HEK293 (cell line): ENCODE measurements at regions not wholly inside any gene's neighbourhood (a gene's known extent, or its start where the extent isn't known, plus 50 kb on each side); places are given as distances from the start of the nearest gene placed in this dataset.
A peak's percentile ranks its signal among the peaks of the same experiment; 100 is the strongest.

Experiments used
- CTCF ChIA-PET: fragments of 350-600 bp; formaldehyde crosslinking; extraction: SDS; loops from one replicate; lab custom pipeline; 2021; ENCODE audit warnings: antibody characterized with exemption; lab: Yijun Ruan, JAX
- POLR2A ChIA-PET: fragments of 300-600 bp; formaldehyde crosslinking; extraction: SDS; loops from one replicate; lab custom pipeline; 2020; ENCODE audit warnings: antibody characterized with exemption, inconsistent platforms; lab: Yijun Ruan, JAX
- H3K27ac ChIP-seq: fragments of 200-500 bp; sonication (Bioruptor generic); 2 replicates; pipeline ENCODE4 v1.5.1; 2014; ENCODE audit warnings: low read depth, low read length, control low read depth, inconsistent platforms; ENCODE audit errors: extremely low read depth
- H3K36me3 ChIP-seq, 2 experiments: fragments of 200-500 bp in 1 of 2; sonication (Bioruptor generic) in 1 of 2; 1 replicate in 1 of 2; 2 replicates in 1 of 2; pipeline ENCODE4 v1.5.1; 2014 to 2017; ENCODE audit warnings: inconsistent platforms in 2 of 2, low read length in 2 of 2; ENCODE audit not compliant: control insufficient read depth in 2 of 2, insufficient read depth in 1 of 2
- H3K4me1 ChIP-seq: fragments of 200-500 bp; sonication (Bioruptor generic); 2 replicates; pipeline ENCODE4 v1.5.1; 2014; ENCODE audit warnings: mild to moderate bottlenecking, low read length, inconsistent platforms; ENCODE audit not compliant: control insufficient read depth, insufficient read depth
- H3K4me3 ChIP-seq: 2 replicates; pipeline ENCODE4 v1.5.1; 2011; ENCODE audit warnings: low read depth, mild to moderate bottlenecking, control low read depth, low read length, moderate library complexity
- H3K9me3 ChIP-seq: fragments of 200-500 bp; sonication (Bioruptor generic); 2 replicates; pipeline ENCODE4 v1.5.1; 2014; ENCODE audit warnings: low read depth, low read length, inconsistent platforms; ENCODE audit not compliant: control insufficient read depth, insufficient read depth
- BCL11B ChIP-seq: fragments of 450-650 bp; formaldehyde crosslinking; IDR thresholded peaks from 2 replicates; pipeline ENCODE4 v1.5.1; 2016; ENCODE audit warnings: low read depth, missing biosample characterization, missing genetic modification characterization
- GLIS2 ChIP-seq: fragments of 450-650 bp; formaldehyde crosslinking; IDR thresholded peaks from 2 replicates; pipeline ENCODE4 v1.5.1; 2016; ENCODE audit warnings: missing biosample characterization, missing genetic modification characterization
- IKZF3 ChIP-seq: fragments of 450-650 bp; IDR thresholded peaks from 2 replicates; pipeline ENCODE4 v1.5.0; 2018; ENCODE audit warnings: missing biosample characterization, mild to moderate bottlenecking, missing genetic modification characterization, moderate library complexity
- TRIM28 ChIP-seq: IDR thresholded peaks from 2 replicates; pipeline ENCODE4 v1.6.1; 2011; ENCODE audit warnings: low read length, control low read depth, borderline replicate concordance
- ZBTB21 ChIP-seq: fragments of 450-650 bp; formaldehyde crosslinking; IDR thresholded peaks from 2 replicates; pipeline ENCODE4 v1.5.1; 2017; ENCODE audit warnings: missing biosample characterization, missing genetic modification characterization
- ZNF112 ChIP-seq: fragments of 450-650 bp; formaldehyde crosslinking; IDR thresholded peaks from 2 replicates; pipeline ENCODE4 v1.5.0; 2017; ENCODE audit warnings: missing biosample characterization, missing genetic modification characterization
- ZNF132 ChIP-seq: fragments of 450-650 bp; formaldehyde crosslinking; IDR thresholded peaks from 2 replicates; pipeline ENCODE4 v1.5.1; 2017; ENCODE audit warnings: missing biosample characterization, missing genetic modification characterization, borderline replicate concordance
- ZNF184 ChIP-seq: fragments of 450-650 bp; IDR thresholded peaks from 2 replicates; pipeline ENCODE4 v1.5.1; 2018; ENCODE audit warnings: missing biosample characterization, mild to moderate bottlenecking, missing genetic modification characterization
- ZNF239 ChIP-seq: fragments of 450-650 bp; formaldehyde crosslinking; IDR thresholded peaks from 2 replicates; pipeline ENCODE4 v1.5.1; 2016; ENCODE audit warnings: missing biosample characterization, missing genetic modification characterization
- ZNF335 ChIP-seq: fragments of 450-650 bp; formaldehyde crosslinking; conservative IDR thresholded peaks from 2 replicates; pipeline ENCODE4 v1.5.1; 2016; ENCODE audit warnings: missing biosample characterization, missing genetic modification characterization
- ZNF398 ChIP-seq: fragments of 450-650 bp; formaldehyde crosslinking; IDR thresholded peaks from 2 replicates; pipeline ENCODE4 v1.5.1; 2017; ENCODE audit warnings: missing biosample characterization, missing genetic modification characterization
- ZNF423 ChIP-seq: fragments of 450-650 bp; formaldehyde crosslinking; IDR thresholded peaks from 2 replicates; pipeline ENCODE4 v1.5.1; 2016; ENCODE audit warnings: missing biosample characterization, missing genetic modification characterization
- ZNF449 ChIP-seq: fragments of 450-650 bp; formaldehyde crosslinking; IDR thresholded peaks from 2 replicates; pipeline ENCODE4 v1.5.1; 2017; ENCODE audit warnings: missing biosample characterization, mild to moderate bottlenecking, missing genetic modification characterization, moderate library complexity
- ZNF623 ChIP-seq: fragments of 450-650 bp; formaldehyde crosslinking; IDR thresholded peaks from 2 replicates; pipeline ENCODE4 v1.5.1; 2016; ENCODE audit warnings: missing biosample characterization, missing genetic modification characterization
- ZNF639 ChIP-seq: fragments of 450-650 bp; formaldehyde crosslinking; IDR thresholded peaks from 2 replicates; pipeline ENCODE4 v1.5.1; 2016; ENCODE audit warnings: missing biosample characterization, missing genetic modification characterization
- ZNF658 ChIP-seq: fragments of 450-650 bp; formaldehyde crosslinking; IDR thresholded peaks from 2 replicates; pipeline ENCODE4; 2016; ENCODE audit warnings: missing biosample characterization, missing genetic modification characterization
- ZNF792 ChIP-seq: fragments of 450-650 bp; formaldehyde crosslinking; IDR thresholded peaks from 2 replicates; pipeline ENCODE4 v1.5.1; 2016; ENCODE audit warnings: missing biosample characterization, missing genetic modification characterization
- TF ChIP-seq, protein P1 (sequence below): fragments of 450-650 bp; formaldehyde crosslinking; IDR thresholded peaks from 2 replicates; pipeline ENCODE4; 2016; ENCODE audit warnings: missing biosample characterization, missing genetic modification characterization
- TF ChIP-seq, protein P2 (sequence below): fragments of 450-650 bp; formaldehyde crosslinking; IDR thresholded peaks from 2 replicates; pipeline ENCODE4 v1.5.1; 2016; ENCODE audit warnings: missing biosample characterization, missing genetic modification characterization

DNA sequence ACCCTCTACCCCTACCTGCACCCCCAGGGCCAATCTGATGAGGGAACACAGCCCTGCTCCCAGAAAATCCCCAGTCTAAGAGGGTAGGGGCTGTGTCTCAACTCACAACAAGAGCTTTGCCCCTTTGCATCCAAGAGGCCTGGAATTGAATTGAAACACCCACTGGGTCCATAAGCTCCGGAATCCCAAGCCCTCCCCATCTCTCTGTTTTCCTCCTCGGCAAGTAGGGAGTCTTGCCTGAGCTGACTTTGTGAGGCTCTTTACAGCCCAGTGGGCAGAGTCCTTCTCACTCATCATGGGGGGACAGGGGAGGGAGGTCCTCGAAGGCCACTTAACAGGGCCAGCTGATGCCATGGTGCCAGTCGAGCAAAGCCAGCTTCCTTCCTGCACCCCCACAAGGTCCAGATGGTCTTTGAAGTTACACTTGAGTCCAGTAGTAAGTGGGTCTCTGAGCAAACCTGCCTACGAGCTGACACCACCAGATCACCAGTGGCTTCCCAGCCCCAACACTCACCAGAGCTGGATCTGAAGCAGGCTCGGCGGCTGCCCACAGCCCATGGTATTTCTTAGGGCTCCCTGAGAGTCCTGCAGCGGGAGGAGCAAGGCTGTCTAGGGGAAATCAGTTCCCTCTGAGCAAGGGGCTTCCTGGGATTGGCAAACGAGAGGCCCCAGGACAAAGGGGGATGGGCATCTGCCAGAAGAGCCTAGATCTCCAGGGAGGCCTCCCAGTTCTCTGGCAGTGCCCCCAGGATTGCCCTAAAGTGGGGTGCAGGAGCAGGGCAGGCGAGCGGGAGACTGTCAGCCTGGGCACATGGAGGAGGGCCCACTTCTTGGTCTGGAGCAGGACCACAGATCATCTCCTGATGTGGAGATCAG, 144.5 kb downstream of the VEGFA start:
- no peak for TF ChIP-seq ZNF423 (tag by site-specific recombination)
- TF ChIP-seq ZNF239 (tag by site-specific recombination), result no peak
- TF ChIP-seq, protein P1, sequence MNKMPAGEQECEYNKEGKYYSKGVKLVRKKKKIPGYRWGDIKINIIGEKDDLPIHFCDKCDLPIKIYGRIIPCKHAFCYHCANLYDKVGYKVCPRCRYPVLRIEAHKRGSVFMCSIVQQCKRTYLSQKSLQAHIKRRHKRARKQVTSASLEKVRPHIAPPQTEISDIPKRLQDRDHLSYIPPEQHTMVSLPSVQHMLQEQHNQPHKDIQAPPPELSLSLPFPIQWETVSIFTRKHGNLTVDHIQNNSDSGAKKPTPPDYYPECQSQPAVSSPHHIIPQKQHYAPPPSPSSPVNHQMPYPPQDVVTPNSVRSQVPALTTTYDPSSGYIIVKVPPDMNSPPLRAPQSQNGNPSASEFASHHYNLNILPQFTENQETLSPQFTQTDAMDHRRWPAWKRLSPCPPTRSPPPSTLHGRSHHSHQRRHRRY, result no peak
- no peak for TF ChIP-seq ZNF658 (tag by site-specific recombination)
- no peak for TF ChIP-seq BCL11B (tag by site-specific recombination)
- no peak for TF ChIP-seq ZNF623 (tag by site-specific recombination)
- no peak for TF ChIP-seq ZNF449 (tag by site-specific recombination)
- H3K4me1 ChIP-seq, result no peaks in the 10 kb centered on the region
- H3K9me3 ChIP-seq, result no peaks in the 10 kb centered on the region
- H3K36me3 ChIP-seq, result no peaks in the 10 kb centered on the region
- POLR2A ChIA-PET, result interaction anchor here (1.1 kb wide), 1 partner anchor 17 kb away, joined by 3 read pairs; no protein-coding TSS in a partner anchor
- no peak overlapping the region for H3K27ac ChIP-seq
- CTCF ChIA-PET, result interaction anchor here (0.9 to 1.5 kb wide), 3 partner anchors 77 to 160 kb away, joined by 3 to 8 read pairs (median 4); no protein-coding TSS in a partner anchor
- no peak overlapping the region for H3K4me3 ChIP-seq

DNA sequence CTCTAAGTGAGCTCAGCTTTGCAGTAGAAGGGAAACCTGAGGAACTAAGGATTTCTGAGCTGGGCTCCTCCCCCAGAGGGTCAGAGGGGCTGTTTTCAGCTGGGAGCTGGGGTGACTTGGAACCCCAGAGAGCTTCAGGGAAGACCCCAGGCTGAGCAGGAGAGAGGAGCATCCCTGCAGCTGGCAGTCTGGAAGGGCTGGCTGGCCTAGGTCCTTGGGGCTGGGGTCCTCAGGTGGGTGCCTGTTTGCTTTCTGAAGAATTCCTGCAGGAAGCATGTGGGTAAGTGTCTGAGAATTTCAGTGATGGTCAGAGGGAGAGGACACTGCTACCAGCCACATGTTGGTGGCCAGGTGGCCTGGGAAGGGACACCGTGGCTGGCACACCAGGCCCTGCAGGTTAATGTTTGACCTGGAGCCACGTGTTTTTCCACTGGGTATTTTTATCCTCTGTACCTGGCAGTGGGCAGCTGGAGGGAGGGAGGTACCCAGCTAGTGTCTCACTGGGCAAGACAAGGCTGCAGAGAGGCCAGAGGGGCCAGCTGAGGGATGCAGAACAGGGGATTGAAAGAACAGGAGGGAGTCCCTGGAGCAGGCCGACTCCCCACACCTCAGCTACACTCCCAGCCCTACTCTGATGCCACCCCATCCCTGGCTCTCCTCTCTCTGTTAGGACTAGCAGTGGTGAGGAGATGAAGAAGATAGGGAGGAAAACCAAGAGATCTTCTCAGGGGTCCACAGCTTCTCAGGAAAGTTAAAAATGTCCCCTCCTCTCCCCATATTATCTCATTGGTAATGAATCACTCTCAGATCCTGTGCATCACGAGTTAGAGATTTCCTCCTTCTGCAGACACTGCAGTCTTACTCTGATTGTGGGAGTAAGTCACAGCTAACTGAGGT, 143.6 kb downstream of the VEGFA start:
- Histone ChIP-seq H3K9me3 (no peaks in the 10 kb centered on the region), H3K27ac (no peak overlapping the region), H3K4me3 (no peak overlapping the region), H3K4me1 (no peaks in the 10 kb centered on the region; the same call in 1 of the 2 replicates), H3K36me3 (no peaks in the 10 kb centered on the region)
- CTCF ChIA-PET, result interaction anchor here (0.5 to 1.5 kb wide), 4 partner anchors 20 to 144 kb away, joined by 3 to 8 read pairs (median 4); no protein-coding TSS in a partner anchor
- TF ChIP-seq, protein P2, sequence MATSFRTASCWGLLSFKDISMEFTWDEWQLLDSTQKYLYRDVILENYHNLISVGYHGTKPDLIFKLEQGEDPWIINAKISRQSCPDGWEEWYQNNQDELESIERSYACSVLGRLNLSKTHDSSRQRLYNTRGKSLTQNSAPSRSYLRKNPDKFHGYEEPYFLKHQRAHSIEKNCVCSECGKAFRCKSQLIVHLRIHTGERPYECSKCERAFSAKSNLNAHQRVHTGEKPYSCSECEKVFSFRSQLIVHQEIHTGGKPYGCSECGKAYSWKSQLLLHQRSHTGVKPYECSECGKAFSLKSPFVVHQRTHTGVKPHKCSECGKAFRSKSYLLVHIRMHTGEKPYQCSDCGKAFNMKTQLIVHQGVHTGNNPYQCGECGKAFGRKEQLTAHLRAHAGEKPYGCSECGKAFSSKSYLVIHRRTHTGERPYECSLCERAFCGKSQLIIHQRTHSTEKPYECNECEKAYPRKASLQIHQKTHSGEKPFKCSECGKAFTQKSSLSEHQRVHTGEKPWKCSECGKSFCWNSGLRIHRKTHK (tag by site-specific recombination), result no peak
- no peak for TF ChIP-seq BCL11B (tag by site-specific recombination)
- peak; percentile 54 for TF ChIP-seq ZNF335
- no peak for TF ChIP-seq ZNF184 (tag by site-specific recombination)
- POLR2A ChIA-PET, result interaction anchor here (1.1 kb wide), 1 partner anchor 18 kb away, joined by 3 read pairs; no protein-coding TSS in a partner anchor

GRCh38 chr6:43912598-43913371, 142.8 kb downstream of the VEGFA start:
- ChIA-PET POLR2A (no interaction called here), CTCF (interaction anchor here (0.5 to 1.5 kb wide), 4 partner anchors 19 to 144 kb away, joined by 3 to 8 read pairs (median 3); no protein-coding TSS in a partner anchor)
- H3K36me3 ChIP-seq, result no peaks in the 10 kb centered on the region
- H3K4me3 ChIP-seq, result no peak overlapping the region
- H3K4me1 ChIP-seq, result no peaks in the 10 kb centered on the region; the same call in 1 of the 2 replicates
- no peak overlapping the region for H3K27ac ChIP-seq
- H3K9me3 ChIP-seq, result no peaks in the 10 kb centered on the region
- no peak for TF ChIP-seq ZNF639 (tag by site-specific recombination)
- no peak for TF ChIP-seq ZNF792 (tag by site-specific recombination)
- TF ChIP-seq ZNF398 (tag by site-specific recombination), result no peak
- no peak for TF ChIP-seq ZNF112 (tag by site-specific recombination)
- no peak for TF ChIP-seq IKZF3
- TF ChIP-seq GLIS2 (tag by site-specific recombination), result no peak
- no peak for TF ChIP-seq TRIM28
- TF ChIP-seq ZNF132 (tag by site-specific recombination), result no peak
- no peak for TF ChIP-seq ZBTB21 (tag by site-specific recombination)
